SK-N-SH (cell line): ENCODE measurements at regions not wholly inside any gene's neighbourhood (a gene's known extent, or its start where the extent isn't known, plus 50 kb on each side); places are given as distances from the start of the nearest gene placed in this dataset.

Source experiments
- CTCF ChIA-PET: fragments of 300-600, 350-600 bp; formaldehyde crosslinking; extraction: SDS; loops from one replicate; lab custom pipeline; 2021; lab: Yijun Ruan, JAX
- POLR2A ChIA-PET: fragments of 350-600 bp; sonication (Branson Sonifier 250); formaldehyde crosslinking; extraction: SDS; loops from one replicate; lab custom pipeline; 2020; ENCODE audit warnings: antibody characterized with exemption, inconsistent platforms; lab: Yijun Ruan, JAX
- DNase-seq: peaks from one replicate; pipeline ENCODE4 v3.0.0; 2012
- H2AFZ ChIP-seq: fragments of 200-600 bp; sonication (generic); 2 replicates; pipeline ENCODE4 v1.8.1; 2016; ENCODE audit warnings: antibody characterized with exemption, mild to moderate bottlenecking, low read depth
- H3F3A ChIP-seq: fragments of 200-600 bp; sonication (generic); replicated peaks from 2 replicates; pipeline ENCODE3; 2016; ENCODE audit warnings: antibody characterized with exemption, mild to moderate bottlenecking; ENCODE audit not compliant: insufficient read depth
- H3K27ac ChIP-seq, 2 experiments: fragments of 200-500 bp in 1 of 2; fragments of 200-600 bp in 1 of 2; sonication (Bioruptor generic) in 1 of 2; sonication (generic), shearing (Covaris generic) in 1 of 2; 2 replicates each; pipeline versions ENCODE4 v1.5.1 to v1.6.1; 2014 to 2016; ENCODE audit warnings: low read depth in 2 of 2, inconsistent platforms in 1 of 2, low read length in 1 of 2, mild to moderate bottlenecking in 1 of 2, mixed read lengths in 1 of 2
- H3K27me3 ChIP-seq: fragments of 200-600 bp; sonication (generic), shearing (Covaris generic); 2 replicates; pipeline ENCODE4 v1.6.1; 2016; ENCODE audit warnings: mixed run types; ENCODE audit not compliant: insufficient read depth
- H3K36me3 ChIP-seq, 2 experiments: fragments of 200-500 bp in 1 of 2; fragments of 200-600 bp in 1 of 2; sonication (Bioruptor generic) in 1 of 2; sonication (generic) in 1 of 2; replicated peaks in 1 of 2; 2 replicates each; pipeline versions ENCODE3 to v1.5.1; 2014 to 2016; ENCODE audit warnings: low read length in 1 of 2, mild to moderate bottlenecking in 1 of 2; ENCODE audit not compliant: insufficient read depth in 2 of 2, control insufficient read depth in 1 of 2
- H3K4me1 ChIP-seq, 2 experiments: fragments of 200-500 bp in 1 of 2; fragments of 200-600 bp in 1 of 2; sonication (Bioruptor generic) in 1 of 2; sonication (generic), shearing (Covaris generic) in 1 of 2; 2 replicates each; pipeline versions ENCODE4 v1.5.1 to v1.6.1; 2014 to 2016; ENCODE audit warnings: low read depth in 1 of 2, low read length in 1 of 2, mixed run types in 1 of 2; ENCODE audit not compliant: insufficient read depth in 2 of 2, control insufficient read depth in 1 of 2
- H3K4me2 ChIP-seq: fragments of 200-600 bp; sonication (generic), shearing (Covaris generic); 2 replicates; pipeline ENCODE4 v1.6.1; 2017; ENCODE audit warnings: mixed run types
- H3K4me3 ChIP-seq, 2 experiments: fragments of 200-500 bp in 1 of 2; fragments of 200-600 bp in 1 of 2; sonication (Bioruptor generic) in 1 of 2; sonication (generic), shearing (Covaris generic) in 1 of 2; 2 replicates each; pipeline versions ENCODE4 v1.5.1 to v1.8.1; 2014 to 2016; ENCODE audit warnings: low read depth in 2 of 2, inconsistent platforms in 1 of 2, low read length in 1 of 2, mild to moderate bottlenecking in 1 of 2, mixed read lengths in 1 of 2, moderate library complexity in 1 of 2
- H3K79me2 ChIP-seq: fragments of 200-600 bp; sonication (generic); 2 replicates; pipeline ENCODE4 v1.8.1; 2017; ENCODE audit warnings: mild to moderate bottlenecking; ENCODE audit not compliant: insufficient read depth
- H3K9ac ChIP-seq: fragments of 200-600 bp; sonication (generic); 2 replicates; pipeline ENCODE4 v1.6.1; 2017; ENCODE audit warnings: mixed run types
- H3K9me2 ChIP-seq: fragments of 200-600 bp; sonication (generic); 2 replicates; pipeline ENCODE4 v1.6.1; 2017; ENCODE audit warnings: mixed run types
- H3K9me3 ChIP-seq: fragments of 200-600 bp; sonication (generic); 2 replicates; pipeline ENCODE4 v1.6.1; 2017; ENCODE audit warnings: mixed run types, mild to moderate bottlenecking, moderate library complexity
- H4K20me1 ChIP-seq: fragments of 200-600 bp; sonication (generic); 2 replicates; pipeline ENCODE4 v1.6.1; 2017; ENCODE audit warnings: mild to moderate bottlenecking, mixed run types; ENCODE audit not compliant: insufficient read depth
- CHD2 ChIP-seq: fragments of 150-350 bp; IDR thresholded peaks from 2 replicates; pipeline ENCODE4 v1.6.1; 2018; ENCODE audit warnings: low read length; ENCODE audit not compliant: partially characterized antibody
- ELF1 ChIP-seq: IDR thresholded peaks from 2 replicates; pipeline ENCODE4 v1.4.0; 2012
- EP300 ChIP-seq, 2 experiments: IDR thresholded peaks; 2 replicates each; pipeline versions ENCODE4 v1.4.0 to v1.6.1; 2012; ENCODE audit warnings: borderline replicate concordance in 1 of 2, low read depth in 1 of 2, low read length in 1 of 2
- EZH2phosphoT487 ChIP-seq: fragments of 200-600 bp; sonication (generic); IDR thresholded peaks from 2 replicates; pipeline ENCODE4 v1.6.1; 2017; ENCODE audit warnings: low read depth, mixed run types, mild to moderate bottlenecking, antibody characterized with exemption, moderate library complexity, borderline replicate concordance
- FOSL2 ChIP-seq: IDR thresholded peaks from 2 replicates; pipeline ENCODE4 v1.4.0; 2012; ENCODE audit warnings: low read depth, mild to moderate bottlenecking, moderate library complexity, borderline replicate concordance
- FOXJ3 ChIP-seq: sonication (generic); formaldehyde crosslinking; IDR thresholded peaks from 2 replicates; pipeline ENCODE4 v1.5.1; 2020; ENCODE audit warnings: mild to moderate bottlenecking, missing genetic modification reagents
- FOXM1 ChIP-seq: IDR thresholded peaks from 2 replicates; pipeline ENCODE4 v1.4.0; 2012; ENCODE audit warnings: low read depth, mild to moderate bottlenecking
- GABPA ChIP-seq: IDR thresholded peaks from 2 replicates; pipeline ENCODE4 v1.4.0; 2012; ENCODE audit warnings: low read depth, mild to moderate bottlenecking
- GATA2 ChIP-seq: sonication (generic); formaldehyde crosslinking; IDR thresholded peaks from 2 replicates; pipeline ENCODE4 v1.5.0; 2020; ENCODE audit warnings: mild to moderate bottlenecking, missing genetic modification reagents
- JUND ChIP-seq: IDR thresholded peaks from 2 replicates; pipeline ENCODE4 v1.4.0; 2012
- MEF2A ChIP-seq: IDR thresholded peaks from 2 replicates; pipeline ENCODE4 v1.4.0; 2012; ENCODE audit warnings: low read depth, borderline replicate concordance
- MXI1 ChIP-seq: IDR thresholded peaks from 2 replicates; pipeline ENCODE4 v1.6.1; 2012; ENCODE audit warnings: mild to moderate bottlenecking, low read depth, low read length, improper control_type of control experiment
- NFIC ChIP-seq: IDR thresholded peaks from 2 replicates; pipeline ENCODE4 v1.4.0; 2012; ENCODE audit warnings: borderline replicate concordance
- NRF1 ChIP-seq: IDR thresholded peaks from 2 replicates; pipeline ENCODE4 v1.6.1; 2012; ENCODE audit warnings: low read depth, mild to moderate bottlenecking, low read length
- POLR2AphosphoS5 ChIP-seq: IDR thresholded peaks from 2 replicates; pipeline ENCODE4 v1.6.1; 2012; ENCODE audit warnings: low read depth, low read length
- RAD21 ChIP-seq: IDR thresholded peaks from 2 replicates; pipeline ENCODE4 v1.6.1; 2012; ENCODE audit warnings: mild to moderate bottlenecking, low read length
- RCOR1 ChIP-seq: fragments of 150-350 bp; IDR thresholded peaks from 2 replicates; pipeline ENCODE4 v1.6.1; 2017; ENCODE audit warnings: antibody characterized with exemption, low read length
- REST ChIP-seq: IDR thresholded peaks from 2 replicates; pipeline ENCODE4 v1.6.1; 2012; ENCODE audit warnings: mild to moderate bottlenecking, low read depth, low read length, moderate library complexity
- RXRA ChIP-seq: IDR thresholded peaks from 2 replicates; pipeline ENCODE4 v1.4.0; 2012; ENCODE audit warnings: low read depth, mild to moderate bottlenecking, borderline replicate concordance
- SIN3A ChIP-seq: IDR thresholded peaks from 2 replicates; pipeline ENCODE4 v1.6.1; 2012; ENCODE audit warnings: low read depth, mild to moderate bottlenecking, low read length, moderate library complexity, borderline replicate concordance
- TAF1 ChIP-seq: IDR thresholded peaks from 2 replicates; pipeline ENCODE4 v1.6.1; 2012; ENCODE audit warnings: low read depth, mild to moderate bottlenecking, low read length, moderate library complexity, borderline replicate concordance
- TCF12 ChIP-seq: IDR thresholded peaks from 2 replicates; pipeline ENCODE4 v1.4.0; 2012
- YY1 ChIP-seq: IDR thresholded peaks from 2 replicates; pipeline ENCODE4 v1.4.0; 2012; ENCODE audit warnings: low read depth, mild to moderate bottlenecking
- ZBTB33 ChIP-seq: IDR thresholded peaks from 2 replicates; pipeline ENCODE4 v1.4.0; 2012; ENCODE audit warnings: low read depth, borderline replicate concordance
- WGBS: methylation state at CpG from one replicate; pipeline ENCODE4 v1.1.6; 2017; ENCODE audit warnings: low lambda C conversion rate; 5-methylcytosine and 5-hydroxymethylcytosine counted together
- TF ChIP-seq, protein P1 (sequence below): IDR thresholded peaks from 2 replicates; pipeline ENCODE4 v1.4.0; 2012; ENCODE audit warnings: low read depth
- TF ChIP-seq, protein P2 (sequence below): IDR thresholded peaks from 2 replicates; pipeline ENCODE4; 2012

DNA sequence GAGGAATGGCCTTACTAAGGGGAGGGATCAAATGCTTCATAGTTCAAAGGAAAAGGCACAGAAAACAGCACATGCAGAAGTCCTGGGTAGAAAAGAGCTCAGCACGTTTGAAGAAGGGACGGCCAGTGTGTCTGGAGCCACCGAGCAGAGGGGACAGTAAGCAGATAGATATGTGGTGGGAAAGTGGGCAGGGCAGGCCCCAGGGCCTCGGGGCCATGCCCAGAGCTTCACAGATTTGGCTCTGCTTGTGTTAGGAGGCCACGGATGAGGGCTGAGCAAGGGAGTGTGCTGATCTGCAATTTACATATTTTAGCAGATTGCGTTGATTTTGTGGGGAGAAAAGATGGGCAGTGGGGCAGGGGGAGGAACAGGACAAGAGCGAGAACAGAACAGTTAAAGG is 343.1 kb downstream of the LPIN1 start:
- ChIA-PET POLR2A (no interaction called here), CTCF (interaction anchor here (0.7 to 1.5 kb wide), 3 partner anchors 17 to 599 kb away, joined by 4 to 5 read pairs (median 4); no protein-coding TSS in a partner anchor)
- H3K9me3 ChIP-seq = no peaks in the 10 kb centered on the region
- no peak overlapping the region for H3K27ac ChIP-seq
- no peaks in the 10 kb centered on the region for H3K36me3 ChIP-seq
- no peak overlapping the region for H3K4me3 ChIP-seq
- H2AFZ ChIP-seq = no peak overlapping the region
- no peaks in the 10 kb centered on the region for H3K27me3 ChIP-seq
- no peak overlapping the region for H3K9ac ChIP-seq
- no peak overlapping the region for H3K4me2 ChIP-seq
- no peak for DNase-seq
- 81% methylated on average over 7 of the region's 7 CpGs for WGBS
- H3K4me1 ChIP-seq = peaks cover 0 to 4% of the 10 kb centered on the region in 2 experiments; a peak in 1 of 4 replicates
- H3F3A ChIP-seq = no peaks in the 10 kb centered on the region
- H3K9me2 ChIP-seq = no peaks in the 10 kb centered on the region
- TF ChIP-seq TAF1 (no peak), CHD2 (no peak), YY1 (no peak), GATA2 (no peak), TCF12 (no peak), EZH2phosphoT487 (no peak), NFIC (no peak), EP300 (IDR thresholded peaks at IDR 0.05; ENCODE audit: borderline replicate concordance in 1 of 2, low read depth in 1 of 2, low read length in 1 of 2) (no peak), MXI1 (no peak), RXRA (no peak), FOXM1 (no peak), RAD21 (no peak), FOXJ3 (no peak), NRF1 (no peak), RCOR1 (no peak)
- H4K20me1 ChIP-seq = no peaks in the 10 kb centered on the region
- H3K79me2 ChIP-seq = no peaks in the 10 kb centered on the region

DNA sequence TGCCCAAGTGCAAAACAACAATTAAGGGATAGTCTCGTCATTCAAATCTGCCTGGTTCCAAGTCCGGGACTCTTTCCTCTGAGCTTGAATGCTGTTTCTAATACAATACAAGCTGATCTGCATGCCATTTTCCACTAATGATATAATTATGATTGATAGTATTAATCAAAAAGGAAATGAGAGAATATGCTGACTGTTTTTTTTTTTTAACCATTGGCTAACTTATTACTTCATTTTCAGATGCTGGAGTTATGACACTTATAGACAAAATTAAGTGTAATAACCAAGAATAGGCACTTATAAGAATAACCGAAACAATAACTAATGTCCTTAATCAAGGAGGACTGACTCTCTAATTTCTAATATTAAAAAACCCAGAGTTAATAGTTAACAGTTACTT is 343.6 kb downstream of the LPIN1 start:
- CTCF ChIA-PET = interaction anchor here (0.7 to 1.5 kb wide), 4 partner anchors 15 to 598 kb away, joined by 3 to 5 read pairs (median 4); no protein-coding TSS in a partner anchor
- H3F3A ChIP-seq = no peaks in the 10 kb centered on the region
- H3K4me2 ChIP-seq = no peak overlapping the region
- POLR2A ChIA-PET = no interaction called here
- no peaks in the 10 kb centered on the region for H3K36me3 ChIP-seq
- no peak for DNase-seq
- H3K9me2 ChIP-seq = no peaks in the 10 kb centered on the region
- H3K27ac ChIP-seq = no peak overlapping the region
- no peaks in the 10 kb centered on the region for H3K79me2 ChIP-seq
- H3K4me3 ChIP-seq = no peak overlapping the region
- no peaks in the 10 kb centered on the region for H3K27me3 ChIP-seq
- no peaks in the 10 kb centered on the region for H4K20me1 ChIP-seq
- no peaks in the 10 kb centered on the region for H3K9me3 ChIP-seq
- no peak overlapping the region for H3K9ac ChIP-seq
- WGBS = 86% methylated on average over 3 of the region's 3 CpGs
- H3K4me1 ChIP-seq = peaks cover 0 to 4% of the 10 kb centered on the region in 2 experiments; a peak in 1 of 4 replicates
- H2AFZ ChIP-seq = no peak overlapping the region
- TF ChIP-seq POLR2AphosphoS5 (no peak), RCOR1 (no peak), MEF2A (no peak), REST (no peak), GABPA (no peak), ELF1 (no peak), YY1 (no peak), JUND (no peak), FOSL2 (no peak), SIN3A (no peak), ZBTB33 (no peak)
- TF ChIP-seq, protein P1, sequence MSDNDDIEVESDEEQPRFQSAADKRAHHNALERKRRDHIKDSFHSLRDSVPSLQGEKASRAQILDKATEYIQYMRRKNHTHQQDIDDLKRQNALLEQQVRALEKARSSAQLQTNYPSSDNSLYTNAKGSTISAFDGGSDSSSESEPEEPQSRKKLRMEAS = no peak
- TF ChIP-seq, protein P2, sequence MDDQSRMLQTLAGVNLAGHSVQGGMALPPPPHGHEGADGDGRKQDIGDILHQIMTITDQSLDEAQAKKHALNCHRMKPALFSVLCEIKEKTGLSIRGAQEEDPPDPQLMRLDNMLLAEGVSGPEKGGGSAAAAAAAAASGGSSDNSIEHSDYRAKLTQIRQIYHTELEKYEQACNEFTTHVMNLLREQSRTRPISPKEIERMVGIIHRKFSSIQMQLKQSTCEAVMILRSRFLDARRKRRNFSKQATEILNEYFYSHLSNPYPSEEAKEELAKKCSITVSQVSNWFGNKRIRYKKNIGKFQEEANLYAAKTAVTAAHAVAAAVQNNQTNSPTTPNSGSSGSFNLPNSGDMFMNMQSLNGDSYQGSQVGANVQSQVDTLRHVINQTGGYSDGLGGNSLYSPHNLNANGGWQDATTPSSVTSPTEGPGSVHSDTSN = no peak
